ENCODE measurements at regions not wholly inside any gene's neighbourhood (a gene's known extent, or its start where the extent isn't known, plus 50 kb on each side); places are given as distances from the start of the nearest gene placed in this dataset.

DNA sequence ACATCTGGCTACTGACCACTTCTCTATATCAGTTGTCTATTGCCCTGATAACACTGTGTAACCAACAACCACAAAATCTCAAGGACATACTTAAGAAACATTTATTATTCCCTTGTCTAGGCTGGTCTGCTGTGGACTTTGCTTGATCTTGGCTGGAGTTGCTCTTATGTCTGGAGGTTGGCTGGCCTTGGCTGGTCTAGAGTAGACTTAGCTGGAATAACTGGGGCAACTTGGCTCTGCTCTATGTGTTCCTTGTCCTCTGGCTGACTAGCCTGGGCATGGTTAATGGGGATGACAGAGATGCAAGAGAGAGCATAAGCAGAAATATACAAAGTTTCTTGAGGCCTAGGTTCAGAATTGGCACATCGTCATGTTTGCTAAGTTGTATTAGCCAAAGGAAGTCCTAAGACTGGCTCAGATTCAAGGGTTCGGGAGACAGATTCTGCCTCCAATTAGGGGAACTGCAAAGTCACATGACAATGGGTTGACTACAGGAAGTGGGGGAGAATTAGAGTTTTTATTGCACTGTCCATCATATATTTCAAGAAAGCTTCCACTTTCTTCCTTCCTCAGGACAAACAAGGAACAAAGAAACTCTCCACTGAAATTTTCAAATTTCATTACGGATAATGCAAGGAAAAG lies 61.4 kb upstream of the HMCN1 start:
- H3K23ac ChIP-seq (ENCODE audit: insufficient read length, low read depth, low read length) = no peak overlapping the region
- H3K79me2 ChIP-seq (ENCODE audit: insufficient read depth, low read length) = no peaks in the 10 kb centered on the region
- no peak overlapping the region for H3K18ac ChIP-seq (ENCODE audit: insufficient read length, low read depth, low read length)
- no peak overlapping the region for H2AK5ac ChIP-seq (ENCODE audit: insufficient read length, low read length)
- no peaks in the 10 kb centered on the region for H3K9me3 ChIP-seq (ENCODE audit: control insufficient read depth, low read depth, low read length)
- no peak overlapping the region for H3K4ac ChIP-seq (ENCODE audit: low read depth, low read length)
- H4K91ac ChIP-seq (ENCODE audit: insufficient read length, low read depth, low read length) = no peak overlapping the region
- no peaks in the 10 kb centered on the region for H3K36me3 Mint-ChIP-seq (ENCODE audit: insufficient read depth in 1 of 3, low read depth in 3 of 3)
- no CpG with 5 or more reads among the region's 3 CpGs for WGBS (ENCODE audit: extremely low coverage, insufficient read length, low lambda C conversion rate)
- H4K8ac ChIP-seq (replicated peaks; ENCODE audit: insufficient read length, low read depth, low read length) = no peak overlapping the region
- no peaks in the 10 kb centered on the region for H3K79me1 ChIP-seq (ENCODE audit: insufficient read depth, low read depth, low read length, poor library complexity, severe bottlenecking)
- H3K27ac ChIP-seq (ENCODE audit: insufficient read length, low read depth, low read length) = no peak overlapping the region
- no peak overlapping the region for H2BK12ac ChIP-seq (ENCODE audit: insufficient read length, low read depth, low read length)
- peaks cover 3 to 9% of the 10 kb centered on the region in 2 experiments; a peak in 3 of 4 replicates for H3K4me1 Mint-ChIP-seq
- no peak overlapping the region for H2AFZ ChIP-seq (ENCODE audit: low read length)
- H3K56ac ChIP-seq (ENCODE audit: insufficient read length, low read depth, low read length) = no peak overlapping the region
- no peaks in the 10 kb centered on the region for H3K23me2 ChIP-seq (ENCODE audit: insufficient read length, low read depth, low read length, poor library complexity, severe bottlenecking)
- H3K27me3 ChIP-seq (ENCODE audit: insufficient read depth, low read length) = no peaks in the 10 kb centered on the region
- H3K4me2 ChIP-seq (ENCODE audit: insufficient read depth, insufficient read length, low read length) = no peak overlapping the region
- no peak overlapping the region; the same call in 1 of the 2 replicates for H2BK15ac ChIP-seq (ENCODE audit: low read depth, low read length)
- H3K4me1 ChIP-seq (ENCODE audit: insufficient read depth, low read length) = peaks cover 3% of the 10 kb centered on the region; the same call in 1 of the 2 replicates
- no peak overlapping the region for H4K5ac ChIP-seq (ENCODE audit: insufficient read length, low read depth, low read length)
- no peak overlapping the region for H3K27ac Mint-ChIP-seq
- no peaks in the 10 kb centered on the region for H3K27me3 Mint-ChIP-seq (ENCODE audit: low read depth)
- no peak overlapping the region for H3K9ac ChIP-seq (ENCODE audit: extremely low read depth, insufficient read length, low read length)
- H2BK20ac ChIP-seq (ENCODE audit: low read depth, low read length, poor library complexity, severe bottlenecking) = no peak overlapping the region
- H2BK120ac ChIP-seq (ENCODE audit: low read depth, low read length, poor library complexity, severe bottlenecking) = no peak overlapping the region
- no peak overlapping the region for H2BK5ac ChIP-seq (ENCODE audit: insufficient read length, low read length)
- H3K9me3 Mint-ChIP-seq = no peaks in the 10 kb centered on the region; a peak in 1 of 5 replicates
- no peak overlapping the region for H3K14ac ChIP-seq (ENCODE audit: insufficient read depth, low read length)
- no peak overlapping the region for H3T11ph ChIP-seq (ENCODE audit: low read length)
- H3K4me3 Mint-ChIP-seq = no peak overlapping the region
- DNase-seq = no peak
- no peaks in the 10 kb centered on the region for H4K20me1 ChIP-seq (ENCODE audit: control insufficient read depth, insufficient read depth, insufficient read length)
- TF ChIP-seq, protein P1, sequence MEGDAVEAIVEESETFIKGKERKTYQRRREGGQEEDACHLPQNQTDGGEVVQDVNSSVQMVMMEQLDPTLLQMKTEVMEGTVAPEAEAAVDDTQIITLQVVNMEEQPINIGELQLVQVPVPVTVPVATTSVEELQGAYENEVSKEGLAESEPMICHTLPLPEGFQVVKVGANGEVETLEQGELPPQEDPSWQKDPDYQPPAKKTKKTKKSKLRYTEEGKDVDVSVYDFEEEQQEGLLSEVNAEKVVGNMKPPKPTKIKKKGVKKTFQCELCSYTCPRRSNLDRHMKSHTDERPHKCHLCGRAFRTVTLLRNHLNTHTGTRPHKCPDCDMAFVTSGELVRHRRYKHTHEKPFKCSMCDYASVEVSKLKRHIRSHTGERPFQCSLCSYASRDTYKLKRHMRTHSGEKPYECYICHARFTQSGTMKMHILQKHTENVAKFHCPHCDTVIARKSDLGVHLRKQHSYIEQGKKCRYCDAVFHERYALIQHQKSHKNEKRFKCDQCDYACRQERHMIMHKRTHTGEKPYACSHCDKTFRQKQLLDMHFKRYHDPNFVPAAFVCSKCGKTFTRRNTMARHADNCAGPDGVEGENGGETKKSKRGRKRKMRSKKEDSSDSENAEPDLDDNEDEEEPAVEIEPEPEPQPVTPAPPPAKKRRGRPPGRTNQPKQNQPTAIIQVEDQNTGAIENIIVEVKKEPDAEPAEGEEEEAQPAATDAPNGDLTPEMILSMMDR (conservative IDR thresholded peaks at IDR 0.05) = no peak

All from H9 (cell line).